Ovary (tissue), 3 donors: ENCODE measurements at regions not wholly inside any gene's neighbourhood (a gene's known extent, or its start where the extent isn't known, plus 50 kb on each side); places are given as distances from the start of the nearest gene placed in this dataset.

ENCODE experiments used
- CTCF ChIP-seq, 3 donors: fragments of 450-650 bp in 2 of 3; fragments of 200-600 bp in 1 of 3; IDR thresholded peaks; one replicate each; pipeline versions ENCODE4 v1.5.1 to v1.8.0; 2016 to 2022; ENCODE audit warnings: antibody characterized with exemption in 3 of 3, mild to moderate bottlenecking in 1 of 3
- EP300 ChIP-seq: sonication (generic); formaldehyde crosslinking; IDR thresholded peaks from one replicate; pipeline ENCODE4 v1.6.1; 2017; ENCODE audit warnings: antibody characterized with exemption
- POLR2A ChIP-seq: fragments of 450-650 bp; IDR thresholded peaks from one replicate; pipeline ENCODE4 v1.6.1; 2017; ENCODE audit warnings: antibody characterized with exemption, mild to moderate bottlenecking, moderate library complexity
- donor health status: DM: no; HTN: no; CAD: no.

- TF ChIP-seq CTCF (IDR thresholded peaks at IDR 0.05): no peak
- no peak for TF ChIP-seq EP300
- no peak for TF ChIP-seq POLR2A
Observed at GRCh38 chr16:73190688-73191659, 143.0 kb upstream of the ZFHX3 start.
